K562 (cell line): ENCODE measurements at regions not wholly inside any gene's neighbourhood (a gene's known extent, or its start where the extent isn't known, plus 50 kb on each side); places are given as distances from the start of the nearest gene placed in this dataset.

Source experiments
- FOS ChIP-seq: IDR thresholded peaks from 3 replicates; pipeline ENCODE4 v1.6.1; 2011; ENCODE audit not compliant: insufficient read length; ENCODE audit errors: extremely low read depth
- TF ChIP-seq, protein P1 (sequence below): fragments of 150-350 bp; conservative IDR thresholded peaks from 2 replicates; pipeline ENCODE4 v1.6.1; 2014; ENCODE audit warnings: low read length

DNA sequence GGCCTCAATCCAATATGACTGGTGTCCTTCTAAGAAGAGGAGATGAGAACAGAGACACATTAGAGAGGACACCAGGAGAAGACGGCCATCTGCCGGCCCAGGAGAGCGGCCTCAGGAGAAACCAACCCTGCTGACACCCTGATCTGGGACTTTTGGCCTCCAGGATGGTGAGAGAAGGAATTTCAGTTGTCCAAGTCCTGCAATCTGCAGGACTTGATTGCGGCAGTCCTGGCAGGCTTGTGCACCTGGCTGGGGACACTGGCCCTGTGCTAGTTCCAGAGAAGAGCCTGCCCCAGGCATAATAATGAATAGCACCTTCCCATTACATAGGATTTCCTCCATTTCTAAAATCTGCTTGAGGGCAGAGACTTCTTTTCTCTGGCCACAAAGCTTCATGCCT is 409.9 kb upstream of the SHH start:
- TF ChIP-seq FOS: no peak
- TF ChIP-seq, protein P1, sequence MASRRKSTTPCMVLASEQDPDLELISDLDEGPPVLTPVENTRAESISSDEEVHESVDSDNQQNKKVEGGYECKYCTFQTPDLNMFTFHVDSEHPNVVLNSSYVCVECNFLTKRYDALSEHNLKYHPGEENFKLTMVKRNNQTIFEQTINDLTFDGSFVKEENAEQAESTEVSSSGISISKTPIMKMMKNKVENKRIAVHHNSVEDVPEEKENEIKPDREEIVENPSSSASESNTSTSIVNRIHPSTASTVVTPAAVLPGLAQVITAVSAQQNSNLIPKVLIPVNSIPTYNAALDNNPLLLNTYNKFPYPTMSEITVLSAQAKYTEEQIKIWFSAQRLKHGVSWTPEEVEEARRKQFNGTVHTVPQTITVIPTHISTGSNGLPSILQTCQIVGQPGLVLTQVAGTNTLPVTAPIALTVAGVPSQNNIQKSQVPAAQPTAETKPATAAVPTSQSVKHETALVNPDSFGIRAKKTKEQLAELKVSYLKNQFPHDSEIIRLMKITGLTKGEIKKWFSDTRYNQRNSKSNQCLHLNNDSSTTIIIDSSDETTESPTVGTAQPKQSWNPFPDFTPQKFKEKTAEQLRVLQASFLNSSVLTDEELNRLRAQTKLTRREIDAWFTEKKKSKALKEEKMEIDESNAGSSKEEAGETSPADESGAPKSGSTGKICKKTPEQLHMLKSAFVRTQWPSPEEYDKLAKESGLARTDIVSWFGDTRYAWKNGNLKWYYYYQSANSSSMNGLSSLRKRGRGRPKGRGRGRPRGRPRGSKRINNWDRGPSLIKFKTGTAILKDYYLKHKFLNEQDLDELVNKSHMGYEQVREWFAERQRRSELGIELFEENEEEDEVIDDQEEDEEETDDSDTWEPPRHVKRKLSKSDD: no peak
